ENCODE measurements at regions not wholly inside any gene's neighbourhood (a gene's known extent, or its start where the extent isn't known, plus 50 kb on each side); places are given as distances from the start of the nearest gene placed in this dataset.

- TF ChIP-seq POLR2A (IDR thresholded peaks at IDR 0.05) = no peak
- TF ChIP-seq, protein P1, sequence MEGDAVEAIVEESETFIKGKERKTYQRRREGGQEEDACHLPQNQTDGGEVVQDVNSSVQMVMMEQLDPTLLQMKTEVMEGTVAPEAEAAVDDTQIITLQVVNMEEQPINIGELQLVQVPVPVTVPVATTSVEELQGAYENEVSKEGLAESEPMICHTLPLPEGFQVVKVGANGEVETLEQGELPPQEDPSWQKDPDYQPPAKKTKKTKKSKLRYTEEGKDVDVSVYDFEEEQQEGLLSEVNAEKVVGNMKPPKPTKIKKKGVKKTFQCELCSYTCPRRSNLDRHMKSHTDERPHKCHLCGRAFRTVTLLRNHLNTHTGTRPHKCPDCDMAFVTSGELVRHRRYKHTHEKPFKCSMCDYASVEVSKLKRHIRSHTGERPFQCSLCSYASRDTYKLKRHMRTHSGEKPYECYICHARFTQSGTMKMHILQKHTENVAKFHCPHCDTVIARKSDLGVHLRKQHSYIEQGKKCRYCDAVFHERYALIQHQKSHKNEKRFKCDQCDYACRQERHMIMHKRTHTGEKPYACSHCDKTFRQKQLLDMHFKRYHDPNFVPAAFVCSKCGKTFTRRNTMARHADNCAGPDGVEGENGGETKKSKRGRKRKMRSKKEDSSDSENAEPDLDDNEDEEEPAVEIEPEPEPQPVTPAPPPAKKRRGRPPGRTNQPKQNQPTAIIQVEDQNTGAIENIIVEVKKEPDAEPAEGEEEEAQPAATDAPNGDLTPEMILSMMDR (IDR thresholded peaks at IDR 0.05) = no peak
- no peak for TF ChIP-seq EP300 (IDR thresholded peaks at IDR 0.05)
- no peak for TF ChIP-seq POLR2AphosphoS5 (IDR thresholded peaks at IDR 0.05)
These were observed 313.7 kb upstream of the MGAT5 start for GRCh38 chr2:133940134-133940533.

Data from upper lobe of left lung (tissue), 4 donors.